ENCODE measurements at regions not wholly inside any gene's neighbourhood (a gene's known extent, or its start where the extent isn't known, plus 50 kb on each side); places are given as distances from the start of the nearest gene placed in this dataset.
A peak's percentile ranks its signal among the peaks of the same experiment; 100 is the strongest.

- DNase-seq (ENCODE audit: low read depth in 1 of 2, low spot score in 2 of 2): no peak
- H3K27ac ChIP-seq: no peak overlapping the region
Measured at GRCh38 chrX:139201924-139202323, 328.6 kb upstream of the F9 start.

GRCh38 chrX:139200793-139201192 lies 329.7 kb upstream of the F9 start:
- DNase-seq (ENCODE audit: low read depth in 1 of 2, low spot score in 2 of 2): peak; percentile 67 to 82
- Histone ChIP-seq H3K27ac (peak overlapping the region; percentile 61), H3K4me3 (no peak overlapping the region), H3K9me3 (replicated peaks) (no peaks in the 10 kb centered on the region), H3K27me3 (replicated peaks) (no peaks in the 10 kb centered on the region), H3K36me3 (no peaks in the 10 kb centered on the region), H3K4me1 (replicated peaks) (peaks cover 48% of the 10 kb centered on the region)

More at GRCh38 chrX:139201924-139202323, 328.6 kb upstream of the F9 start:
- no peaks in the 10 kb centered on the region for H3K36me3 ChIP-seq
- H3K9me3 ChIP-seq (replicated peaks): no peaks in the 10 kb centered on the region
- H3K4me1 ChIP-seq (replicated peaks): peaks cover 48% of the 10 kb centered on the region
- H3K4me3 ChIP-seq: no peak overlapping the region
- H3K27me3 ChIP-seq (replicated peaks): no peaks in the 10 kb centered on the region

- Histone ChIP-seq H3K36me3 (no peaks in the 10 kb centered on the region), H3K27me3 (replicated peaks) (no peaks in the 10 kb centered on the region), H3K27ac (peak overlapping the region; percentile 61), H3K4me3 (no peak overlapping the region), H3K9me3 (replicated peaks) (no peaks in the 10 kb centered on the region), H3K4me1 (replicated peaks) (peaks cover 48% of the 10 kb centered on the region)
- no peak for DNase-seq (ENCODE audit: low read depth in 1 of 2, low spot score in 2 of 2)
Measured at GRCh38 chrX:139200346-139200745, 330.2 kb upstream of the F9 start.

GRCh38 chrX:139199933-139200332 lies 330.6 kb upstream of the F9 start:
- H3K36me3 ChIP-seq: no peaks in the 10 kb centered on the region
- no peaks in the 10 kb centered on the region for H3K9me3 ChIP-seq (replicated peaks)
- H3K4me3 ChIP-seq: no peak overlapping the region
- no peak for DNase-seq (ENCODE audit: low read depth in 1 of 2, low spot score in 2 of 2)
- H3K4me1 ChIP-seq (replicated peaks): peaks cover 48% of the 10 kb centered on the region
- peak overlapping the region; percentile 61 for H3K27ac ChIP-seq
- H3K27me3 ChIP-seq (replicated peaks): no peaks in the 10 kb centered on the region

GRCh38 chrX:139198936-139199335 lies 331.6 kb upstream of the F9 start:
- Histone ChIP-seq H3K27ac (no peak overlapping the region), H3K4me1 (replicated peaks) (peaks cover 56% of the 10 kb centered on the region)
- no peak for DNase-seq (ENCODE audit: low read depth in 1 of 2, low spot score in 2 of 2)

GRCh38 chrX:139196890-139197289 lies 333.6 kb upstream of the F9 start:
- H3K36me3 ChIP-seq: no peaks in the 10 kb centered on the region
- H3K4me3 ChIP-seq: no peak overlapping the region
- no peak for DNase-seq (ENCODE audit: low read depth in 1 of 2, low spot score in 2 of 2)
- H3K27ac ChIP-seq: no peak overlapping the region
- no peaks in the 10 kb centered on the region for H3K9me3 ChIP-seq (replicated peaks)
- H3K4me1 ChIP-seq (replicated peaks): peaks cover 41% of the 10 kb centered on the region
- no peaks in the 10 kb centered on the region for H3K27me3 ChIP-seq (replicated peaks)

More at GRCh38 chrX:139198936-139199335, 331.6 kb upstream of the F9 start:
- Histone ChIP-seq H3K27me3 (replicated peaks) (no peaks in the 10 kb centered on the region), H3K9me3 (replicated peaks) (no peaks in the 10 kb centered on the region), H3K36me3 (no peaks in the 10 kb centered on the region), H3K4me3 (no peak overlapping the region)

GRCh38 chrX:139194571-139195280 lies 335.8 kb upstream of the F9 start:
- peak overlapping the region; percentile 78 for H3K27ac ChIP-seq
- H3K36me3 ChIP-seq: no peaks in the 10 kb centered on the region
- no peaks in the 10 kb centered on the region for H3K27me3 ChIP-seq (replicated peaks)
- peak overlapping the region; percentile 47 for H3K4me3 ChIP-seq
- peaks cover 22% of the 10 kb centered on the region for H3K4me1 ChIP-seq (replicated peaks)
- no peaks in the 10 kb centered on the region for H3K9me3 ChIP-seq (replicated peaks)
- peak; percentile 53 to 64 for DNase-seq (ENCODE audit: low read depth in 1 of 2, low spot score in 2 of 2)

GRCh38 chrX:139192386-139192961 lies 338.1 kb upstream of the F9 start:
- H3K4me1 ChIP-seq (replicated peaks): peaks cover 14% of the 10 kb centered on the region
- H3K4me3 ChIP-seq: no peak overlapping the region
- DNase-seq (ENCODE audit: low read depth in 1 of 2, low spot score in 2 of 2): no peak
- H3K27ac ChIP-seq: no peak overlapping the region
- H3K27me3 ChIP-seq (replicated peaks): no peaks in the 10 kb centered on the region
- no peaks in the 10 kb centered on the region for H3K9me3 ChIP-seq (replicated peaks)
- H3K36me3 ChIP-seq: no peaks in the 10 kb centered on the region

GRCh38 chrX:139191746-139192385 lies 338.7 kb upstream of the F9 start:
- no peaks in the 10 kb centered on the region for H3K9me3 ChIP-seq (replicated peaks)
- DNase-seq (ENCODE audit: low read depth in 1 of 2, low spot score in 2 of 2): no peak
- no peaks in the 10 kb centered on the region for H3K36me3 ChIP-seq
- H3K4me3 ChIP-seq: no peak overlapping the region
- H3K4me1 ChIP-seq (replicated peaks): peaks cover 14% of the 10 kb centered on the region
- no peaks in the 10 kb centered on the region for H3K27me3 ChIP-seq (replicated peaks)
- H3K27ac ChIP-seq: no peak overlapping the region

GRCh38 chrX:139191286-139191685 lies 339.3 kb upstream of the F9 start:
- DNase-seq (ENCODE audit: low read depth in 1 of 2, low spot score in 2 of 2): no peak
- peaks cover 14% of the 10 kb centered on the region for H3K4me1 ChIP-seq (replicated peaks)

GRCh38 chrX:139187738-139188137 lies 342.8 kb upstream of the F9 start:
- 0 out of 2 replicates have a peak, but pooled peaks cover 4% of the 10 kb centered on the region for H3K4me1 ChIP-seq (replicated peaks)
- H3K27ac ChIP-seq: no peak overlapping the region
- no peaks in the 10 kb centered on the region for H3K27me3 ChIP-seq (replicated peaks)
- H3K36me3 ChIP-seq: no peaks in the 10 kb centered on the region
- H3K9me3 ChIP-seq (replicated peaks): no peaks in the 10 kb centered on the region
- DNase-seq (ENCODE audit: low read depth in 1 of 2, low spot score in 2 of 2): no peak
- no peak overlapping the region for H3K4me3 ChIP-seq

More at GRCh38 chrX:139191286-139191685, 339.3 kb upstream of the F9 start:
- Histone ChIP-seq H3K27me3 (replicated peaks) (no peaks in the 10 kb centered on the region), H3K9me3 (replicated peaks) (no peaks in the 10 kb centered on the region), H3K36me3 (no peaks in the 10 kb centered on the region), H3K4me3 (no peak overlapping the region), H3K27ac (no peak overlapping the region)

- H3K27ac ChIP-seq: no peak overlapping the region
- no peaks in the 10 kb centered on the region for H3K9me3 ChIP-seq (replicated peaks)
- H3K4me3 ChIP-seq: no peak overlapping the region
- no peak for DNase-seq (ENCODE audit: low read depth in 1 of 2, low spot score in 2 of 2)
- 0 out of 2 replicates have a peak, but pooled peaks cover 4% of the 10 kb centered on the region for H3K4me1 ChIP-seq (replicated peaks)
- H3K36me3 ChIP-seq: no peaks in the 10 kb centered on the region
- no peaks in the 10 kb centered on the region for H3K27me3 ChIP-seq (replicated peaks)
Measured at GRCh38 chrX:139186991-139187390, 343.5 kb upstream of the F9 start.

GRCh38 chrX:139179592-139179991 lies 350.9 kb upstream of the F9 start:
- DNase-seq (ENCODE audit: low read depth in 1 of 2, low spot score in 2 of 2): no peak
- H3K4me3 ChIP-seq: no peak overlapping the region
- H3K9me3 ChIP-seq (replicated peaks): no peaks in the 10 kb centered on the region
- H3K27ac ChIP-seq: no peak overlapping the region
- H3K36me3 ChIP-seq: no peaks in the 10 kb centered on the region
- H3K27me3 ChIP-seq (replicated peaks): no peaks in the 10 kb centered on the region
- H3K4me1 ChIP-seq (replicated peaks): no peaks in the 10 kb centered on the region

GRCh38 chrX:139178980-139179379 lies 351.6 kb upstream of the F9 start:
- DNase-seq (ENCODE audit: low read depth in 1 of 2, low spot score in 2 of 2): no peak
- Histone ChIP-seq H3K4me1 (replicated peaks) (no peaks in the 10 kb centered on the region), H3K4me3 (no peak overlapping the region), H3K27ac (no peak overlapping the region), H3K27me3 (replicated peaks) (no peaks in the 10 kb centered on the region), H3K9me3 (replicated peaks) (no peaks in the 10 kb centered on the region), H3K36me3 (no peaks in the 10 kb centered on the region)
